Activated CD8-positive, alpha-beta memory T cell treated with anti-CD3 and anti-CD28 coated beads for 1 hour (primary cell): ENCODE measurements at regions not wholly inside any gene's neighbourhood (a gene's known extent, or its start where the extent isn't known, plus 50 kb on each side); places are given as distances from the start of the nearest gene placed in this dataset.

Experiments used
- DNase-seq, 2 donors: peaks; one replicate each; pipeline ENCODE4 v3.0.0-alpha.2; 2020; ENCODE audit warnings: low read depth in 1 of 2; ENCODE audit errors: extremely low read depth in 1 of 2

DNA sequence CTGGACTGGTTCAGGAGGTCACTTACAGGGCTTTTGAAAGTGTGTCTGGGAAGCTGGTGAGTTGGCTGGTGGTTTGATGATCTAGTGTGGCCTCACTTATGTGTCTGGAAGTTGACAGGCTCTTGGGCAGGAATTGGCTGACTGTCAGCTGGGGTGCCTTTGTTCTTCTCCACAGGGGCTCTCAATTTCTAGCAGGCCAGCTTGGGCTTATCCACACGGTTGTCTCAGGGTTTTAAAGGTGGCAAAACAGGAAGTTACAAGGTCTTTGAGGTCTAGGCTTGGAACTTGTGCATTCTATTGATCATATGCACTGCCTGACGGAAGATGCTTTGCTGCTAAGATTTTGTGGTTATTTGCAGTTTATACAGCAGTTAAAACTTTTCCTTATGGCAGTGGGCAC, 52.0 kb upstream of the CELF4 start:
- DNase-seq = no peak
